ENCODE measurements at regions not wholly inside any gene's neighbourhood (a gene's known extent, or its start where the extent isn't known, plus 50 kb on each side); places are given as distances from the start of the nearest gene placed in this dataset.

- TF ChIP-seq CTCF (IDR thresholded peaks at IDR 0.05; ENCODE audit: insufficient read depth, low read length) (no peak), SPI1 (IDR thresholded peaks at IDR 0.05; ENCODE audit: borderline replicate concordance, low read depth) (no peak)
Observed at GRCh38 chr4:155565330-155565729, 101.3 kb upstream of the GUCY1A1 start.
